ENCODE measurements at regions not wholly inside any gene's neighbourhood (a gene's known extent, or its start where the extent isn't known, plus 50 kb on each side); places are given as distances from the start of the nearest gene placed in this dataset.

DNA sequence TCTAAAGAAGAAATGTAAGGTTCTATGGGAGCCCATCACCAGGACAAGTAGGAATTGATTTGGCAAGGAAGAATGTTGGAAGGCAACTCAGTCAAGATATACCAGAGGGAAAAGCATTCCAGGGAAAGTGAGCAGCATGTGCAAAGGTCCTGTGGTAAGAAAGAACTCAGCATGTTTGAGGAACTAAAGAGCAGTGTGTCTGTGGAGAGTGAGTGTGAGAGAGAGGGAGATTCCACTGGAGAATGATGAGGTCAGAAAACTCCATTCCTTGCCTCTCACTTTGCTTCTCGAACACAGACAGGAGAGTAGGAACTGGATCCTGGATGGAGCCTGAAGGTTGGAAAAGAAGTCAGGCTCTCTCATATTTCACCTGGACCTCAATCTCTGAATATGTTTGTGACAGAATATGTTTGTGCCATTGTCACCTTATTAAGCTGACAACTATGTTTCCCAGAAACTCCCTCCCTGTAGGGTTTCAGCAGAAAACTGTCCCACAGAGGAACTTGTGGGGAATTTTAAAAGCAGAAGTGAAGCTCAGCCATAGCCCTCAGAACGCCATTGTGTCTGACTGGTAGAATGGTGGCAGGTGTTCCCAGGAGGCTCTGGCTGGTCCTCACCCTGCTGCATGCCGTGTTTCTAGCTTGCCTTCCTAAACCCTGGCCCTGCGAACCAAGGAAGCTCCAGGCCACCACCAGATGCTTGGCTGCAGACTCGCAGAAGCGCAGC is 382.4 kb upstream of the XYLT1 start:
- TF ChIP-seq, protein P1, sequence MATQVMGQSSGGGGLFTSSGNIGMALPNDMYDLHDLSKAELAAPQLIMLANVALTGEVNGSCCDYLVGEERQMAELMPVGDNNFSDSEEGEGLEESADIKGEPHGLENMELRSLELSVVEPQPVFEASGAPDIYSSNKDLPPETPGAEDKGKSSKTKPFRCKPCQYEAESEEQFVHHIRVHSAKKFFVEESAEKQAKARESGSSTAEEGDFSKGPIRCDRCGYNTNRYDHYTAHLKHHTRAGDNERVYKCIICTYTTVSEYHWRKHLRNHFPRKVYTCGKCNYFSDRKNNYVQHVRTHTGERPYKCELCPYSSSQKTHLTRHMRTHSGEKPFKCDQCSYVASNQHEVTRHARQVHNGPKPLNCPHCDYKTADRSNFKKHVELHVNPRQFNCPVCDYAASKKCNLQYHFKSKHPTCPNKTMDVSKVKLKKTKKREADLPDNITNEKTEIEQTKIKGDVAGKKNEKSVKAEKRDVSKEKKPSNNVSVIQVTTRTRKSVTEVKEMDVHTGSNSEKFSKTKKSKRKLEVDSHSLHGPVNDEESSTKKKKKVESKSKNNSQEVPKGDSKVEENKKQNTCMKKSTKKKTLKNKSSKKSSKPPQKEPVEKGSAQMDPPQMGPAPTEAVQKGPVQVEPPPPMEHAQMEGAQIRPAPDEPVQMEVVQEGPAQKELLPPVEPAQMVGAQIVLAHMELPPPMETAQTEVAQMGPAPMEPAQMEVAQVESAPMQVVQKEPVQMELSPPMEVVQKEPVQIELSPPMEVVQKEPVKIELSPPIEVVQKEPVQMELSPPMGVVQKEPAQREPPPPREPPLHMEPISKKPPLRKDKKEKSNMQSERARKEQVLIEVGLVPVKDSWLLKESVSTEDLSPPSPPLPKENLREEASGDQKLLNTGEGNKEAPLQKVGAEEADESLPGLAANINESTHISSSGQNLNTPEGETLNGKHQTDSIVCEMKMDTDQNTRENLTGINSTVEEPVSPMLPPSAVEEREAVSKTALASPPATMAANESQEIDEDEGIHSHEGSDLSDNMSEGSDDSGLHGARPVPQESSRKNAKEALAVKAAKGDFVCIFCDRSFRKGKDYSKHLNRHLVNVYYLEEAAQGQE (IDR thresholded peaks at IDR 0.05; ENCODE audit: low read depth), result no peak
- TF ChIP-seq EGR1 (IDR thresholded peaks at IDR 0.05) (no peak), RAD21 (IDR thresholded peaks at IDR 0.05; ENCODE audit: low read depth) (no peak), NFIC (IDR thresholded peaks at IDR 0.05) (no peak), CEBPB (IDR thresholded peaks at IDR 0.05) (no peak), EP300 (IDR thresholded peaks at IDR 0.05; ENCODE audit: borderline replicate concordance) (no peak), TAF1 (IDR thresholded peaks at IDR 0.05; ENCODE audit: low read depth) (no peak), CREB1 (IDR thresholded peaks at IDR 0.05; ENCODE audit: low read depth) (no peak)
- TF ChIP-seq, protein P2, sequence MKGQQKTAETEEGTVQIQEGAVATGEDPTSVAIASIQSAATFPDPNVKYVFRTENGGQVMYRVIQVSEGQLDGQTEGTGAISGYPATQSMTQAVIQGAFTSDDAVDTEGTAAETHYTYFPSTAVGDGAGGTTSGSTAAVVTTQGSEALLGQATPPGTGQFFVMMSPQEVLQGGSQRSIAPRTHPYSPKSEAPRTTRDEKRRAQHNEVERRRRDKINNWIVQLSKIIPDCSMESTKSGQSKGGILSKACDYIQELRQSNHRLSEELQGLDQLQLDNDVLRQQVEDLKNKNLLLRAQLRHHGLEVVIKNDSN (IDR thresholded peaks at IDR 0.05), result no peak
- TF ChIP-seq, protein P3, sequence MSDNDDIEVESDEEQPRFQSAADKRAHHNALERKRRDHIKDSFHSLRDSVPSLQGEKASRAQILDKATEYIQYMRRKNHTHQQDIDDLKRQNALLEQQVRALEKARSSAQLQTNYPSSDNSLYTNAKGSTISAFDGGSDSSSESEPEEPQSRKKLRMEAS (IDR thresholded peaks at IDR 0.05), result no peak

All from Ishikawa (cell line).